ENCODE measurements at regions not wholly inside any gene's neighbourhood (a gene's known extent, or its start where the extent isn't known, plus 50 kb on each side); places are given as distances from the start of the nearest gene placed in this dataset.

DNA sequence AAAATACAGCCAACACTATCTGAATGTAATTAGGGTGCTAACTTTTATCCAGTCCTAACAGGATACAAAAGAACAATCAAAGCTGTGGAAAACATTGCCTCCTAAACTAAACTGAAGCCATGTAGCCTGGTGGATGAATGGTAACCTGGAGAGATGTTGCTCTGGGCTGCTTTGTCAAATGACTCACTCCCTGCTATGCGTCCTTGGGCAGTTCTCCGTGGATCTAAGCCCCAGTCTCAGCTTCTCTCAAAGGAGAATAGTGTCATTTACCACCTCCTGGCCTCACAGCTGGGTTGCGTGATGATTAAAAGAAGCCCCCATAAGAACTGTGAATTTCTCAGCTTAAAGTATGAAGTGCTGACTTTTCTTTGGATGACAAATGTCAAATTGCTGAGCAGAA lies 203.7 kb downstream of the ICOS start:
- H3K4me3 ChIP-seq: no peak overlapping the region
- TF ChIP-seq POLR2A (IDR thresholded peaks at IDR 0.05): no peak
- TF ChIP-seq, protein P1, sequence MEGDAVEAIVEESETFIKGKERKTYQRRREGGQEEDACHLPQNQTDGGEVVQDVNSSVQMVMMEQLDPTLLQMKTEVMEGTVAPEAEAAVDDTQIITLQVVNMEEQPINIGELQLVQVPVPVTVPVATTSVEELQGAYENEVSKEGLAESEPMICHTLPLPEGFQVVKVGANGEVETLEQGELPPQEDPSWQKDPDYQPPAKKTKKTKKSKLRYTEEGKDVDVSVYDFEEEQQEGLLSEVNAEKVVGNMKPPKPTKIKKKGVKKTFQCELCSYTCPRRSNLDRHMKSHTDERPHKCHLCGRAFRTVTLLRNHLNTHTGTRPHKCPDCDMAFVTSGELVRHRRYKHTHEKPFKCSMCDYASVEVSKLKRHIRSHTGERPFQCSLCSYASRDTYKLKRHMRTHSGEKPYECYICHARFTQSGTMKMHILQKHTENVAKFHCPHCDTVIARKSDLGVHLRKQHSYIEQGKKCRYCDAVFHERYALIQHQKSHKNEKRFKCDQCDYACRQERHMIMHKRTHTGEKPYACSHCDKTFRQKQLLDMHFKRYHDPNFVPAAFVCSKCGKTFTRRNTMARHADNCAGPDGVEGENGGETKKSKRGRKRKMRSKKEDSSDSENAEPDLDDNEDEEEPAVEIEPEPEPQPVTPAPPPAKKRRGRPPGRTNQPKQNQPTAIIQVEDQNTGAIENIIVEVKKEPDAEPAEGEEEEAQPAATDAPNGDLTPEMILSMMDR (IDR thresholded peaks at IDR 0.05): no peak
- no peak overlapping the region for H3K27ac ChIP-seq
- peak in 3 of 7 donors; percentile 16 to 42 (median 34) for DNase-seq
- WGBS, 4 donors: 35 to 54% (median 42%) methylated on average over 3 of the region's 3 CpGs
- intact Hi-C loops (cut with DNase I): no loop called here
- no peaks in the 10 kb centered on the region for H3K4me1 ChIP-seq (replicated peaks in 1 of 2)
- no peaks in the 10 kb centered on the region for H3K9me3 ChIP-seq (replicated peaks in 1 of 3)
- no peaks in the 10 kb centered on the region for H3K27me3 ChIP-seq
- no peaks in the 10 kb centered on the region for H3K36me3 ChIP-seq (replicated peaks in 1 of 2)

DNA sequence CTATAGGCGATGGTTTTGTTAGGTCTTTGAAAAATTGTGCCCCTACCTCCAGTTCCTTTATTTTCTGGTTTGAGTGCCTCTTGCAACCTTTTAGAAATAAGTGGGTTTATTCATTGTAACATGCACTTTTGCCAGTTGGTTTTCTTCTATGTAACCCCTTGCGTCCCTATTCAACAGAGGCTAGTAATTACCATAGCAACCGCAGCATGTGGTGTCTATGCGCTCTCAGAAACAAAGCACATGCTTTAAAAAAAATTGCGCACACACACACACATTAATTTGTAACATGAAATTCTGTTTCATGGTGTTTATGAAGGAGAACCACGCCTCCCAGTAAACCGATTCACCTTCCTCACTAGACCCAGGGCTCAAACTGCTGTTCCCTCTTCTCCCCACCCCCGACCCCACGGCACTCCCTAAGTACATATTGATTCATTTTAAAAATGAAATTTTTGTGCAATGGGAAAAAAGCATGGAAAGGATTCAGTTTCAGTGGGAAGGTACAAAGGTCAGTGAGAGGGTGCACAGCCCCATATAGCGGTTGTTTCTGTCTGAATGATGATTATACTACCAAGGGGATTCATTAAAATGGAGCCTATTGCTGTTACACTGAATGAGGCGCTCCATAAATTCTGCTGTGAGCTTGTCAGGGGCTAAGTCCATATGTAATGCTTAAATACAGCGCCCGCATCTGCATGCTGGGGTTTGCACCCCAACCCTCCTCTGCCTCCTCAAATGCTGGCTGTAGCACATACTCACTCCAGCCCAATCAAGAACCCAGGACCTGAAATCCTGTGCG lies 206.9 kb downstream of the ICOS start:
- Histone ChIP-seq H3K4me1 (replicated peaks in 1 of 2) (no peaks in the 10 kb centered on the region), H3K27ac (no peak overlapping the region), H3K27me3 (no peaks in the 10 kb centered on the region), H3K4me3 (no peak overlapping the region), H3K36me3 (replicated peaks in 1 of 2) (no peaks in the 10 kb centered on the region), H3K9me3 (replicated peaks in 1 of 3) (no peaks in the 10 kb centered on the region)
- intact Hi-C loops (cut with DNase I): no loop called here
- no peak for DNase-seq
- no peak for TF ChIP-seq POLR2A (IDR thresholded peaks at IDR 0.05)
- TF ChIP-seq, protein P1 (IDR thresholded peaks at IDR 0.05): no peak
- WGBS, 4 donors: 78 to 83% (median 81%) methylated on average over 12 to 14 of the region's 14 CpGs

DNA sequence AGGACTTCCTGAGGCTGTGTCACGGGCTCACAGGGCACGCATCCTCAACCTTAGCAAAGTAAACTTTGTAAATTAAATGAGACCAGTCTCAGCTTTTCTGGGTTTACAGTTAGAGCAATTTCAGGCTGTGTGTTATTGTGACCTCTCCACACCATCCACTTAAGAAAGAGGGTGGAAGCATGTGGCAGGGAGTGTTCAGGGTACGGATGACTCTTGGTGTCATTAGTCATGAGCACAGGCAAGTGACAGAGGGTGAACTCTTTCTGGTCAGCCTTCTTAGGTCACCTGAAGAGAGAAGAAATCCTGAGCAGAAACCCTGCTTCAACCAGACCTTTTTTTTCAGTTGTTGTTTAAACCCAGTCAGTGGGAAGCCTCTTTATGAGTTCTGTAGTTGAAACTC lies 207.9 kb downstream of the ICOS start:
- intact Hi-C loops (cut with DNase I): no loop called here
- WGBS, 4 donors: 87 to 92% (median 91%) methylated on average over 3 of the region's 3 CpGs
- Histone ChIP-seq H3K9me3 (replicated peaks in 1 of 3) (no peaks in the 10 kb centered on the region), H3K36me3 (replicated peaks in 1 of 2) (no peaks in the 10 kb centered on the region), H3K4me1 (replicated peaks in 1 of 2) (no peaks in the 10 kb centered on the region), H3K4me3 (no peak overlapping the region), H3K27ac (no peak overlapping the region), H3K27me3 (no peaks in the 10 kb centered on the region)
- DNase-seq: no peak
- TF ChIP-seq, protein P1 (IDR thresholded peaks at IDR 0.05): no peak
- no peak for TF ChIP-seq POLR2A (IDR thresholded peaks at IDR 0.05)

- Histone ChIP-seq H3K27ac (peak overlapping the region in 1 of 5 donors; percentile 4), H3K4me3 (peak overlapping the region in 1 of 4 donors; percentile 26), H3K27me3 (no peaks in the 10 kb centered on the region), H3K36me3 (replicated peaks in 1 of 2) (no peaks in the 10 kb centered on the region), H3K4me1 (replicated peaks in 1 of 2) (no peaks in the 10 kb centered on the region), H3K9me3 (replicated peaks in 1 of 3) (no peaks in the 10 kb centered on the region)
- TF ChIP-seq, protein P1 (IDR thresholded peaks at IDR 0.05): peak; percentile 74 to 97 (median 86)
- TF ChIP-seq POLR2A (IDR thresholded peaks at IDR 0.05): no peak
- WGBS, 4 donors: 10 to 13% (median 12%) methylated on average over 13 of the region's 13 CpGs
- intact Hi-C loops (cut with DNase I): no loop called here
- peak; percentile 66 to 91 (median 77) for DNase-seq
These were observed 208.7 kb downstream of the ICOS start for GRCh38 chr2:204145263-204145751.
